ENCODE measurements at regions not wholly inside any gene's neighbourhood (a gene's known extent, or its start where the extent isn't known, plus 50 kb on each side); places are given as distances from the start of the nearest gene placed in this dataset.

- Histone ChIP-seq H3K9me3 (ENCODE audit: insufficient read depth, low read length) (no peaks in the 10 kb centered on the region), H3K79me2 (ENCODE audit: low read length) (no peaks in the 10 kb centered on the region), H3K27me3 (ENCODE audit: low read depth, low read length) (peaks cover 56% of the 10 kb centered on the region), H2AFZ (ENCODE audit: low read depth, low read length) (no peak overlapping the region), H3K36me3 (replicated peaks; ENCODE audit: low read depth, low read length) (no peaks in the 10 kb centered on the region), H3K9ac (ENCODE audit: low read length) (no peak overlapping the region), H3K27ac (ENCODE audit: low read length) (no peak overlapping the region), H4K20me1 (ENCODE audit: insufficient read depth, low read length) (no peaks in the 10 kb centered on the region), H3K4me3 (ENCODE audit: low read length) (no peak overlapping the region), H3K4me1 (ENCODE audit: low read length) (no peaks in the 10 kb centered on the region), H3K4me2 (ENCODE audit: low read length) (no peak overlapping the region)
- TF ChIP-seq CTCF (IDR thresholded peaks at IDR 0.05; ENCODE audit: low read depth, low read length) (no peak), EZH2phosphoT487 (IDR thresholded peaks at IDR 0.05; ENCODE audit: low read depth) (no peak)
Measured at GRCh38 chr20:57838670-57839151, 128.9 kb upstream of the PMEPA1 start.

GRCh38 chr20:57837208-57838035, 127.6 kb upstream of the PMEPA1 start:
- TF ChIP-seq CTCF (IDR thresholded peaks at IDR 0.05; ENCODE audit: low read depth, low read length) (no peak), EZH2phosphoT487 (IDR thresholded peaks at IDR 0.05; ENCODE audit: low read depth) (no peak)
- no peak overlapping the region for H3K27ac ChIP-seq (ENCODE audit: low read length)
- H3K4me1 ChIP-seq (ENCODE audit: low read length): no peaks in the 10 kb centered on the region
- H3K4me2 ChIP-seq (ENCODE audit: low read length): no peak overlapping the region
- peaks cover 49% of the 10 kb centered on the region for H3K27me3 ChIP-seq (ENCODE audit: low read depth, low read length)
- H3K9ac ChIP-seq (ENCODE audit: low read length): no peak overlapping the region
- no peak overlapping the region for H2AFZ ChIP-seq (ENCODE audit: low read depth, low read length)
- H4K20me1 ChIP-seq (ENCODE audit: insufficient read depth, low read length): no peaks in the 10 kb centered on the region
- no peaks in the 10 kb centered on the region for H3K36me3 ChIP-seq (replicated peaks; ENCODE audit: low read depth, low read length)
- no peaks in the 10 kb centered on the region for H3K79me2 ChIP-seq (ENCODE audit: low read length)
- H3K4me3 ChIP-seq (ENCODE audit: low read length): no peak overlapping the region
- H3K9me3 ChIP-seq (ENCODE audit: insufficient read depth, low read length): no peaks in the 10 kb centered on the region

- no peak overlapping the region for H3K27ac ChIP-seq (ENCODE audit: low read length)
- H3K9me3 ChIP-seq (ENCODE audit: insufficient read depth, low read length): no peaks in the 10 kb centered on the region
- H3K9ac ChIP-seq (ENCODE audit: low read length): no peak overlapping the region
- H3K4me1 ChIP-seq (ENCODE audit: low read length): no peaks in the 10 kb centered on the region
- H3K36me3 ChIP-seq (replicated peaks; ENCODE audit: low read depth, low read length): no peaks in the 10 kb centered on the region
- H3K4me2 ChIP-seq (ENCODE audit: low read length): no peak overlapping the region
- no peak overlapping the region for H3K4me3 ChIP-seq (ENCODE audit: low read length)
- TF ChIP-seq EZH2phosphoT487 (IDR thresholded peaks at IDR 0.05; ENCODE audit: low read depth) (no peak), CTCF (IDR thresholded peaks at IDR 0.05; ENCODE audit: low read depth, low read length) (no peak)
- no peak overlapping the region for H2AFZ ChIP-seq (ENCODE audit: low read depth, low read length)
- no peaks in the 10 kb centered on the region for H4K20me1 ChIP-seq (ENCODE audit: insufficient read depth, low read length)
- no peaks in the 10 kb centered on the region for H3K79me2 ChIP-seq (ENCODE audit: low read length)
- peaks cover 45% of the 10 kb centered on the region for H3K27me3 ChIP-seq (ENCODE audit: low read depth, low read length)
Measured at GRCh38 chr20:57835588-57836455, 126.0 kb upstream of the PMEPA1 start.

GRCh38 chr20:57835074-57835452, 125.2 kb upstream of the PMEPA1 start:
- H3K27me3 ChIP-seq (ENCODE audit: low read depth, low read length): peaks cover 49% of the 10 kb centered on the region
- TF ChIP-seq EZH2phosphoT487 (IDR thresholded peaks at IDR 0.05; ENCODE audit: low read depth) (no peak), CTCF (IDR thresholded peaks at IDR 0.05; ENCODE audit: low read depth, low read length) (no peak)
- no peak overlapping the region for H3K4me2 ChIP-seq (ENCODE audit: low read length)

More at GRCh38 chr20:57835074-57835452, 125.2 kb upstream of the PMEPA1 start:
- H2AFZ ChIP-seq (ENCODE audit: low read depth, low read length): no peak overlapping the region
- no peaks in the 10 kb centered on the region for H3K9me3 ChIP-seq (ENCODE audit: insufficient read depth, low read length)
- H3K9ac ChIP-seq (ENCODE audit: low read length): no peak overlapping the region
- H3K4me1 ChIP-seq (ENCODE audit: low read length): no peaks in the 10 kb centered on the region
- no peaks in the 10 kb centered on the region for H3K79me2 ChIP-seq (ENCODE audit: low read length)
- no peaks in the 10 kb centered on the region for H3K36me3 ChIP-seq (replicated peaks; ENCODE audit: low read depth, low read length)
- H3K4me3 ChIP-seq (ENCODE audit: low read length): no peak overlapping the region
- no peaks in the 10 kb centered on the region for H4K20me1 ChIP-seq (ENCODE audit: insufficient read depth, low read length)
- no peak overlapping the region for H3K27ac ChIP-seq (ENCODE audit: low read length)
